HL-60 (cell line): ENCODE measurements at regions not wholly inside any gene's neighbourhood (a gene's known extent, or its start where the extent isn't known, plus 50 kb on each side); places are given as distances from the start of the nearest gene placed in this dataset.

ENCODE experiments used
- DNase-seq, 2 experiments: peaks; one replicate each; pipeline ENCODE4 v3.0.0-alpha.2; 2010 to 2020; ENCODE audit warnings: low read depth in 1 of 2, low spot score in 1 of 2
- H3K27ac ChIP-seq: fragments of 250-450 bp; sonication (Bioruptor Pico); replicated peaks from 2 replicates; pipeline ENCODE4 v1.5.1; 2020; ENCODE audit warnings: mild to moderate bottlenecking, moderate library complexity
- H3K27me3 ChIP-seq: fragments of 250-450 bp; sonication (Bioruptor Pico); 2 replicates; pipeline ENCODE4 v1.5.1; 2021; ENCODE audit warnings: mild to moderate bottlenecking, moderate library complexity; ENCODE audit not compliant: insufficient read depth, poor library complexity, severe bottlenecking
- H3K4me3 ChIP-seq: replicated peaks from 2 replicates; pipeline ENCODE4 v1.5.1; 2011; ENCODE audit warnings: mild to moderate bottlenecking, control low read depth, low read length; ENCODE audit not compliant: insufficient read depth
- GABPA ChIP-seq: IDR thresholded peaks from 2 replicates; pipeline ENCODE4 v1.6.1; 2012; ENCODE audit warnings: low read depth
- POLR2AphosphoS5 ChIP-seq: IDR thresholded peaks from 2 replicates; pipeline ENCODE4 v1.6.1; 2012; ENCODE audit warnings: low read depth
- SPI1 ChIP-seq: IDR thresholded peaks from 2 replicates; pipeline ENCODE4 v1.6.1; 2012; ENCODE audit warnings: low read depth, mild to moderate bottlenecking, borderline replicate concordance
- TF ChIP-seq, protein P1 (sequence below): IDR thresholded peaks from 2 replicates; pipeline ENCODE4 v1.6.1; 2012; ENCODE audit warnings: low read depth; ENCODE audit not compliant: insufficient replicate concordance
- TF ChIP-seq, protein P2 (sequence below): IDR thresholded peaks from one replicate; pipeline ENCODE4 v1.5.1; 2011; ENCODE audit warnings: low read length, control low read depth, inconsistent platforms; ENCODE audit not compliant: insufficient read depth

DNA sequence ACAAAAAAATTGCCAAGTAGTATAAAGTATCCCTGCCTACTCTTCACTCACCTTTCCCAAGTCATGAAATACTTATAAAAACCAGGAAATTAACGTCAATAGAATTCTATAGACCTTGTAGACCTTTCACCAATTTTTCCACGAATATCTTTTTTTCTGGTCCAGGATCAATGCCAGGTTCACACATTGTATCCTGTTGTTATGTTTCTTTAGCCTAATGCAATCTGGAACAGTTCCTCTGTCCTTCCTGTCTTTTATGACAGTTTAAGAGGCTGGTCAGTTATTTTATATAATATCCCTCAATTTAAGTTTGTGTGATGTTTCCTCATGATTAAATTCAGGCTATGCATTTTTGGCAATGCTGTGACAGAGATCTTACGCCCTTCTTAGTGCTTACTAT lies 63.2 kb upstream of the MAGI1 start:
- Histone ChIP-seq H3K4me3 (no peak overlapping the region), H3K27ac (no peak overlapping the region), H3K27me3 (no peaks in the 10 kb centered on the region)
- TF ChIP-seq, protein P1, sequence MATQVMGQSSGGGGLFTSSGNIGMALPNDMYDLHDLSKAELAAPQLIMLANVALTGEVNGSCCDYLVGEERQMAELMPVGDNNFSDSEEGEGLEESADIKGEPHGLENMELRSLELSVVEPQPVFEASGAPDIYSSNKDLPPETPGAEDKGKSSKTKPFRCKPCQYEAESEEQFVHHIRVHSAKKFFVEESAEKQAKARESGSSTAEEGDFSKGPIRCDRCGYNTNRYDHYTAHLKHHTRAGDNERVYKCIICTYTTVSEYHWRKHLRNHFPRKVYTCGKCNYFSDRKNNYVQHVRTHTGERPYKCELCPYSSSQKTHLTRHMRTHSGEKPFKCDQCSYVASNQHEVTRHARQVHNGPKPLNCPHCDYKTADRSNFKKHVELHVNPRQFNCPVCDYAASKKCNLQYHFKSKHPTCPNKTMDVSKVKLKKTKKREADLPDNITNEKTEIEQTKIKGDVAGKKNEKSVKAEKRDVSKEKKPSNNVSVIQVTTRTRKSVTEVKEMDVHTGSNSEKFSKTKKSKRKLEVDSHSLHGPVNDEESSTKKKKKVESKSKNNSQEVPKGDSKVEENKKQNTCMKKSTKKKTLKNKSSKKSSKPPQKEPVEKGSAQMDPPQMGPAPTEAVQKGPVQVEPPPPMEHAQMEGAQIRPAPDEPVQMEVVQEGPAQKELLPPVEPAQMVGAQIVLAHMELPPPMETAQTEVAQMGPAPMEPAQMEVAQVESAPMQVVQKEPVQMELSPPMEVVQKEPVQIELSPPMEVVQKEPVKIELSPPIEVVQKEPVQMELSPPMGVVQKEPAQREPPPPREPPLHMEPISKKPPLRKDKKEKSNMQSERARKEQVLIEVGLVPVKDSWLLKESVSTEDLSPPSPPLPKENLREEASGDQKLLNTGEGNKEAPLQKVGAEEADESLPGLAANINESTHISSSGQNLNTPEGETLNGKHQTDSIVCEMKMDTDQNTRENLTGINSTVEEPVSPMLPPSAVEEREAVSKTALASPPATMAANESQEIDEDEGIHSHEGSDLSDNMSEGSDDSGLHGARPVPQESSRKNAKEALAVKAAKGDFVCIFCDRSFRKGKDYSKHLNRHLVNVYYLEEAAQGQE: no peak
- TF ChIP-seq GABPA: no peak
- no peak for TF ChIP-seq POLR2AphosphoS5
- TF ChIP-seq SPI1: no peak
- TF ChIP-seq, protein P2, sequence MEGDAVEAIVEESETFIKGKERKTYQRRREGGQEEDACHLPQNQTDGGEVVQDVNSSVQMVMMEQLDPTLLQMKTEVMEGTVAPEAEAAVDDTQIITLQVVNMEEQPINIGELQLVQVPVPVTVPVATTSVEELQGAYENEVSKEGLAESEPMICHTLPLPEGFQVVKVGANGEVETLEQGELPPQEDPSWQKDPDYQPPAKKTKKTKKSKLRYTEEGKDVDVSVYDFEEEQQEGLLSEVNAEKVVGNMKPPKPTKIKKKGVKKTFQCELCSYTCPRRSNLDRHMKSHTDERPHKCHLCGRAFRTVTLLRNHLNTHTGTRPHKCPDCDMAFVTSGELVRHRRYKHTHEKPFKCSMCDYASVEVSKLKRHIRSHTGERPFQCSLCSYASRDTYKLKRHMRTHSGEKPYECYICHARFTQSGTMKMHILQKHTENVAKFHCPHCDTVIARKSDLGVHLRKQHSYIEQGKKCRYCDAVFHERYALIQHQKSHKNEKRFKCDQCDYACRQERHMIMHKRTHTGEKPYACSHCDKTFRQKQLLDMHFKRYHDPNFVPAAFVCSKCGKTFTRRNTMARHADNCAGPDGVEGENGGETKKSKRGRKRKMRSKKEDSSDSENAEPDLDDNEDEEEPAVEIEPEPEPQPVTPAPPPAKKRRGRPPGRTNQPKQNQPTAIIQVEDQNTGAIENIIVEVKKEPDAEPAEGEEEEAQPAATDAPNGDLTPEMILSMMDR: no peak
- DNase-seq: no peak

DNA sequence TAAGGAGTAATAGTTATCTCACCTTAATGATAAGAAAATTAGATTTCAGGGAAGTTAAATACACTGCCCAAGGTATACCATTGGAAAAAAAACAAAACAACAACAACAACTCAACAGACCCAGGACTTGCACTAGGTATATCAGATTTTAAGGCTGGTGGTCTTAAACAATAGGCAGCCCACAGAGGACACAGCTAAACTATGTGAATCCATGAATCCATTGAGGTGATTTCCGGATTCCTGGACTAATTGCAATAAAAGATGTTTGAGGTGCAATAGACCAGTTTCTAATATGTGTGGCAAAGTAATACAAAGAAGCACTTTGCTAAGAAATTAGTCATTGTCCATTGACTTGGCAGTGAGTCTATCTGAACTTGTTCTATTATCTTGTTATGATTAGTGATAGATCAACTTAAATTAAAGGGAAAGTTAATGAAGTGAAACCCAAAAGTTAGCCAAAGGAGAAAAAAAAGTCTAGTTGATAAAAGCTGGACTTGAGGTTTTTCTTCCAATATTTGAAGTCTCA lies 60.9 kb upstream of the MAGI1 start:
- no peak for DNase-seq
- no peaks in the 10 kb centered on the region for H3K27me3 ChIP-seq
- H3K27ac ChIP-seq: no peak overlapping the region
- no peak overlapping the region for H3K4me3 ChIP-seq
- TF ChIP-seq, protein P1: no peak
- no peak for TF ChIP-seq POLR2AphosphoS5
- TF ChIP-seq, protein P2: no peak
- TF ChIP-seq SPI1: no peak
- no peak for TF ChIP-seq GABPA

DNA sequence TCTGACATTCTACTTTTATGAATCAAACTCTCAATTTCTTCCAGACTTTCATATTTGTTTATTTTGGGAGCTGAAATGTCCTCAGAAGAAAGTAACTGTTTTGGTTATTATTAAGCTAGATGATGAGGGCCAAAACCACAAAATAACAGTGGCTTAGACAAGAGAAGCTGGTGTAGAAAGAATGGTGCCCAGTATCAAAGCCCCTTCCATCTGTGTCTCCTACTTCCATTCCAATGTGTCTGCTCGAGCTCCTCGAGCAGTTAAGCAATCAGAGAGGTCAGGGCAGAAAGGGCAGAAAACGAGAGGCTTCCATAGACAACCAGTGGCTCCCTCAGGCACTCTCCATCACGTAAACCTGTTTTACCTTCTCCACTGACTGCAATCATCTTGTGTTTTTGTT lies 59.7 kb upstream of the MAGI1 start:
- Histone ChIP-seq H3K27me3 (no peaks in the 10 kb centered on the region), H3K4me3 (no peak overlapping the region), H3K27ac (no peak overlapping the region)
- TF ChIP-seq POLR2AphosphoS5 (no peak), GABPA (no peak), SPI1 (no peak)
- TF ChIP-seq, protein P1: no peak
- TF ChIP-seq, protein P2: no peak
- DNase-seq: no peak
